H9 (cell line): ENCODE measurements at regions not wholly inside any gene's neighbourhood (a gene's known extent, or its start where the extent isn't known, plus 50 kb on each side); places are given as distances from the start of the nearest gene placed in this dataset.

Experiments used
- DNase-seq: peaks from one replicate; pipeline ENCODE4 v3.0.0-alpha.2; 2017
- H2AFZ ChIP-seq: one replicate; pipeline ENCODE4 v1.6.1; 2013; ENCODE audit warnings: mild to moderate bottlenecking, low read length, control low read depth, moderate library complexity
- H2AK5ac ChIP-seq: 2 replicates; pipeline ENCODE4 v1.6.1; 2013; ENCODE audit warnings: low read length, control low read depth, mixed read lengths; ENCODE audit not compliant: insufficient read length
- H2BK120ac ChIP-seq: one replicate; pipeline ENCODE4 v1.6.1; 2013; ENCODE audit warnings: low read depth, mild to moderate bottlenecking, low read length, control low read depth, inconsistent platforms; ENCODE audit not compliant: poor library complexity, severe bottlenecking
- H2BK12ac ChIP-seq: 2 replicates; pipeline ENCODE4 v1.6.1; 2013; ENCODE audit warnings: low read length, control low read depth, mixed read lengths, low read depth; ENCODE audit not compliant: insufficient read length
- H2BK15ac ChIP-seq: 2 replicates; pipeline ENCODE4 v1.6.1; 2013; ENCODE audit warnings: low read depth, low read length, control low read depth
- H2BK20ac ChIP-seq: one replicate; pipeline ENCODE4 v1.6.1; 2013; ENCODE audit warnings: low read depth, mild to moderate bottlenecking, low read length, control low read depth, inconsistent platforms; ENCODE audit not compliant: poor library complexity, severe bottlenecking
- H2BK5ac ChIP-seq: 2 replicates; pipeline ENCODE4 v1.6.1; 2013; ENCODE audit warnings: low read length, control low read depth, mixed read lengths; ENCODE audit not compliant: insufficient read length
- H3K14ac ChIP-seq: 2 replicates; pipeline ENCODE4 v1.6.1; 2013; ENCODE audit warnings: low read length, control low read depth; ENCODE audit not compliant: insufficient read depth
- H3K18ac ChIP-seq: 2 replicates; pipeline ENCODE4 v1.6.1; 2013; ENCODE audit warnings: low read depth, mild to moderate bottlenecking, mixed read lengths, low read length, control low read depth; ENCODE audit not compliant: insufficient read length
- H3K23ac ChIP-seq: 2 replicates; pipeline ENCODE4 v1.6.1; 2013; ENCODE audit warnings: low read length, control low read depth, mixed read lengths, low read depth; ENCODE audit not compliant: insufficient read length
- H3K23me2 ChIP-seq: 2 replicates; pipeline ENCODE4 v1.6.1; 2013; ENCODE audit warnings: low read depth, mild to moderate bottlenecking, mixed read lengths, low read length, control low read depth; ENCODE audit not compliant: insufficient read length, poor library complexity, severe bottlenecking
- H3K27ac ChIP-seq: 2 replicates; pipeline ENCODE4 v1.5.1; 2013; ENCODE audit warnings: low read length, control low read depth, mixed read lengths, low read depth; ENCODE audit not compliant: insufficient read length
- H3K27me3 ChIP-seq: 2 replicates; pipeline ENCODE4 v1.6.1; 2013; ENCODE audit warnings: low read length, control low read depth, inconsistent platforms; ENCODE audit not compliant: insufficient read depth
- H3K4ac ChIP-seq: 2 replicates; pipeline ENCODE4 v1.6.1; 2013; ENCODE audit warnings: low read depth, mild to moderate bottlenecking, control low read depth, inconsistent platforms, low read length, moderate library complexity
- H3K4me1 ChIP-seq: 2 replicates; pipeline ENCODE4 v1.6.1; 2013; ENCODE audit warnings: low read length, control low read depth, inconsistent platforms; ENCODE audit not compliant: insufficient read depth
- H3K4me2 ChIP-seq: 2 replicates; pipeline ENCODE4 v1.6.1; 2013; ENCODE audit warnings: low read length, control low read depth, mixed read lengths; ENCODE audit not compliant: insufficient read length, insufficient read depth
- H3K56ac ChIP-seq: 2 replicates; pipeline ENCODE4 v1.6.1; 2013; ENCODE audit warnings: low read depth, mild to moderate bottlenecking, mixed read lengths, low read length, control low read depth; ENCODE audit not compliant: insufficient read length
- H3K79me1 ChIP-seq: 2 replicates; pipeline ENCODE4 v1.6.1; 2013; ENCODE audit warnings: low read depth, mild to moderate bottlenecking, moderate library complexity, low read length, control low read depth, inconsistent platforms; ENCODE audit not compliant: insufficient read depth, poor library complexity, severe bottlenecking
- H3K79me2 ChIP-seq: 2 replicates; pipeline ENCODE4 v1.6.1; 2013; ENCODE audit warnings: low read length, control low read depth, inconsistent platforms; ENCODE audit not compliant: insufficient read depth
- H3K9ac ChIP-seq: 2 replicates; pipeline ENCODE4 v1.6.1; 2013; ENCODE audit warnings: low read length, control low read depth, mixed read lengths; ENCODE audit not compliant: insufficient read length; ENCODE audit errors: extremely low read depth
- H3K9me3 ChIP-seq: one replicate; pipeline ENCODE4 v1.6.1; 2013; ENCODE audit warnings: low read depth, low read length, inconsistent platforms; ENCODE audit not compliant: control insufficient read depth
- H3T11ph ChIP-seq: one replicate; pipeline ENCODE4 v1.6.1; 2013; ENCODE audit warnings: mild to moderate bottlenecking, low read length, control low read depth, inconsistent platforms
- H4K20me1 ChIP-seq: one replicate; pipeline ENCODE4 v1.6.1; 2013; ENCODE audit not compliant: control insufficient read depth, insufficient read length, insufficient read depth
- H4K5ac ChIP-seq: 2 replicates; pipeline ENCODE4 v1.6.1; 2013; ENCODE audit warnings: low read depth, mild to moderate bottlenecking, mixed read lengths, low read length, control low read depth; ENCODE audit not compliant: insufficient read length
- H4K8ac ChIP-seq: replicated peaks from 2 replicates; pipeline ENCODE4 v1.6.1; 2013; ENCODE audit warnings: low read length, control low read depth, mixed read lengths, low read depth; ENCODE audit not compliant: insufficient read length
- H4K91ac ChIP-seq: 2 replicates; pipeline ENCODE4 v1.6.1; 2013; ENCODE audit warnings: low read depth, mild to moderate bottlenecking, moderate library complexity, mixed read lengths, low read length, control low read depth; ENCODE audit not compliant: insufficient read length
- H3K27ac Mint-ChIP-seq, 3 experiments: 2 replicates in 2 of 3; 3 replicates in 1 of 3; pipeline ENCODE4 v1.8.0; 2020 to 2021; ENCODE audit warnings: mixed read lengths in 3 of 3, mild to moderate bottlenecking in 1 of 3, moderate library complexity in 1 of 3
- H3K27me3 Mint-ChIP-seq: 2 replicates; pipeline ENCODE4 v1.8.0; 2021; ENCODE audit warnings: low read depth, mild to moderate bottlenecking, moderate library complexity, mixed read lengths
- H3K36me3 Mint-ChIP-seq, 3 experiments: 2 replicates in 2 of 3; 3 replicates in 1 of 3; pipeline ENCODE4 v1.8.0; 2020 to 2021; ENCODE audit warnings: low read depth in 3 of 3, mixed read lengths in 3 of 3; ENCODE audit not compliant: insufficient read depth in 1 of 3
- H3K4me1 Mint-ChIP-seq, 2 experiments: 2 replicates each; pipeline ENCODE4 v1.8.0; 2020; ENCODE audit warnings: mixed read lengths in 2 of 2
- H3K4me3 Mint-ChIP-seq, 2 experiments: 2 replicates in 1 of 2; 3 replicates in 1 of 2; pipeline ENCODE4 v1.8.0; 2020 to 2021; ENCODE audit warnings: mild to moderate bottlenecking in 2 of 2, mixed read lengths in 2 of 2, moderate library complexity in 1 of 2
- H3K9me3 Mint-ChIP-seq, 2 experiments: 2 replicates in 1 of 2; 3 replicates in 1 of 2; pipeline ENCODE4 v1.8.0; 2020; ENCODE audit warnings: mild to moderate bottlenecking in 2 of 2, mixed read lengths in 2 of 2, moderate library complexity in 1 of 2
- CTCF ChIP-seq: fragments of 200-600 bp; sonication (generic); conservative IDR thresholded peaks from 3 replicates; pipeline ENCODE4 v1.8.0; 2021; ENCODE audit warnings: antibody characterized with exemption, mild to moderate bottlenecking
- WGBS: extraction: QIAGEN DNeasy Blood & Tissue Kit; methylation state at CpG from one replicate; pipeline ENCODE4 v1.1.7; 2013; ENCODE audit warnings: missing lambda C conversion rate, low lambda C conversion rate, mixed read lengths; ENCODE audit not compliant: insufficient read length; ENCODE audit errors: extremely low coverage; 5-methylcytosine and 5-hydroxymethylcytosine counted together

- Histone ChIP-seq H3K27me3 (no peaks in the 10 kb centered on the region), H3K27ac (peak overlapping the region; percentile 28), H2AFZ (no peak overlapping the region), H3K18ac (no peak overlapping the region), H2BK15ac (no peak overlapping the region), H3K23me2 (no peaks in the 10 kb centered on the region), H3K4ac (no peak overlapping the region), H2BK20ac (no peak overlapping the region), H3T11ph (no peak overlapping the region), H3K4me2 (no peak overlapping the region), H3K9me3 (no peaks in the 10 kb centered on the region), H4K8ac (no peak overlapping the region), H3K23ac (no peak overlapping the region), H2BK120ac (no peak overlapping the region), H3K14ac (no peak overlapping the region), H3K4me1 (peaks cover 16% of the 10 kb centered on the region), H2AK5ac (no peak overlapping the region), H3K79me2 (no peaks in the 10 kb centered on the region), H3K56ac (no peak overlapping the region), H4K20me1 (peaks cover 2% of the 10 kb centered on the region), H2BK5ac (no peak overlapping the region), H3K79me1 (no peaks in the 10 kb centered on the region), H2BK12ac (no peak overlapping the region), H4K91ac (no peak overlapping the region), H4K5ac (no peak overlapping the region), H3K9ac (no peak overlapping the region)
- Mint-ChIP-seq H3K36me3 (peaks cover 0 to 4% (median 2%) of the 10 kb centered on the region in 3 experiments; a peak in 2 of 7 replicates), H3K27ac (peak overlapping the region; percentile 22 to 38 (median 30); a peak in 3 of 7 replicates), H3K27me3 (peaks cover 2% of the 10 kb centered on the region), H3K9me3 (peaks cover 3 to 7% of the 10 kb centered on the region in 2 experiments; a peak in 1 of 5 replicates), H3K4me3 (no peak overlapping the region), H3K4me1 (peaks cover 42 to 49% of the 10 kb centered on the region in 2 experiments)
- DNase-seq = peak; percentile 63
- peak; percentile 67 for TF ChIP-seq CTCF
- no CpG with 5 or more reads among the region's 8 CpGs for WGBS
Observed at GRCh38 chr12:12008232-12008850, 62.4 kb upstream of the BCL2L14 start.
